T-helper 2 cell treated with Interferon-gamma antibody and Interleukin-4, amounts not matched to agents 5 μg/mL and 100 μg/mL, for 36 hours (primary cell): ENCODE measurements at regions not wholly inside any gene's neighbourhood (a gene's known extent, or its start where the extent isn't known, plus 50 kb on each side); places are given as distances from the start of the nearest gene placed in this dataset.

Experiments used
- DNase-seq: peaks from one replicate; pipeline ENCODE4 v3.0.0; 2021; ENCODE audit warnings: low spot score
- H3K27ac Mint-ChIP-seq: one replicate; pipeline ENCODE4 v1.8.0; 2021; ENCODE audit warnings: mild to moderate bottlenecking, mixed read lengths
- H3K27me3 Mint-ChIP-seq: one replicate; pipeline ENCODE4 v1.8.0; 2021; ENCODE audit warnings: low read depth, mixed read lengths
- H3K36me3 Mint-ChIP-seq: one replicate; pipeline ENCODE4 v1.8.0; 2021; ENCODE audit warnings: low read depth, mixed read lengths
- H3K4me1 Mint-ChIP-seq: one replicate; pipeline ENCODE4 v1.8.0; 2021; ENCODE audit warnings: low read depth, mixed read lengths
- H3K4me3 Mint-ChIP-seq: one replicate; pipeline ENCODE4 v1.8.0; 2022; ENCODE audit warnings: mild to moderate bottlenecking, moderate library complexity, mixed read lengths
- H3K9me3 Mint-ChIP-seq: one replicate; pipeline ENCODE4 v1.8.0; 2021; ENCODE audit warnings: mixed read lengths

DNA sequence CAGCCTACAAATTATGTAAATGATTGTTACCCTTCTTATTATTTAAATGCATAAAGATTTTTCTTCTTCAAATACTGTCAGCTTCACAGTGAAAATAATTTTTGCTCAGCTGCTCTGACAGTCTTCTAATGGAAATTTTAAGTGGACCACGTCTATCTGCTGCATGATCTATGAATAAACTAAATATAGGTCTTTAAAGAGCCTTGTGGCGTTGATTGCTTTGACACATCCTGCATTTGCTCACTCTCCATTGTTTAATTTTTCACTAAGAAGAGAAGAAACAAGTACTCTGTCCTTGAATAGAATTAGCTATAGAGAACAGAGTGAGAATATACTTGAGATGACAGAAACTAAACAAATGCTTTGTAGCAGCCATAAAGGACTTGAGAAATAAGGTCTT is 826.1 kb downstream of the MRPL39 start:
- H3K27ac Mint-ChIP-seq: no peak overlapping the region
- H3K4me3 Mint-ChIP-seq: no peak overlapping the region
- H3K36me3 Mint-ChIP-seq: no peaks in the 10 kb centered on the region
- no peaks in the 10 kb centered on the region for H3K27me3 Mint-ChIP-seq
- H3K4me1 Mint-ChIP-seq: no peaks in the 10 kb centered on the region
- DNase-seq: no peak
- no peaks in the 10 kb centered on the region for H3K9me3 Mint-ChIP-seq

DNA sequence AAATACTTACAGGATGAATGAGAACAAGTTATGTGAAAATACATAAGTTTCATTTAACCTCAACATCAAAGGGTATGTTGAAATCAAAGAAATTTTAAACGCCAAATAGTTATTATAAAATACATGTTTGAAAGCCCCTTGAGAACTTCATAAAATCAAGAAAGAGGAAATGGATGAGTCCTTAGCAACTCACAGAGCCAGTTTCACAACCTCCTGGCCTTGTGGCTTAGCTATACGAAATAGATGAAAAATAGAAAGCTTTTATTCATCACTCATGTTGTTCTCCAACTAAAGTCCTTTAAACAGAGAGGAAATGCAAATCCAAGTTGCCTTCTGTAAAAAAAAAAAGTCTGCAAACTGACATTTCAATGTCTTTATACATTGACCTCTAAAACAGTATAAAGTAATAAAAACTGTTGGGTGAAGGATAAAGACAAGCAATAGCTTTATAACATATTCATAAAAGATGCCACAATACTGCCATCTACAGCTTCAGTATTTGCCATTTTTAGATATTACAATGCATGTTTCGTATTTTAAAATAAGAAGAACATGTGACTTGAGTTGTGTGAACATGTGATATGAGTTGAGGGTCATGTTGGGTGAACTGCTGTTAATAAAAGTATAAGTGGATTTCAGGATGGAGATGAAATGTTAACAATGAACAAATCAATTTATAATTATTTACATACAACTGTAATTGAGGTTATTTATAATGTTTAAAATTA is 847.8 kb downstream of the MRPL39 start:
- Mint-ChIP-seq H3K27me3 (no peaks in the 10 kb centered on the region), H3K9me3 (no peaks in the 10 kb centered on the region), H3K4me1 (no peaks in the 10 kb centered on the region), H3K4me3 (no peak overlapping the region), H3K36me3 (no peaks in the 10 kb centered on the region), H3K27ac (no peak overlapping the region)
- DNase-seq: no peak

DNA sequence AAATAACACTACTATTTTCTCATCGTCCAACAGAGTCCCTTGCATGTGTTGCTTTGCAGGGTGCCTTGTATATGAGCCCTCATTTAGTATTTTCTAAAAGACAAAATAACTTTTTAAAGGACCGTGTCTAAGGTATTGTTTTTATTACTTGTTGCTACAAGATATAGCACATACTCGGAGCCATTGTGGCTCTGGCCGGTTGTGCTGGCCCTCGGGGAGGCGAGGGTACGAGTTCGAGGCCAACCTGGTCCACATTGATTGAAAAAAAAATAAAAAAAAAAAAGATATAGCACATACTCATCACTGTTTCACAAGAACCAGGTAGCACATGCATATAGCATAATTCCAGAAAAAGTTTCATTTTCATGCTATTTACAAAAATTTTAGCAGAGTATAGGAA is 869.2 kb downstream of the MRPL39 start:
- Mint-ChIP-seq H3K4me1 (no peaks in the 10 kb centered on the region), H3K27ac (no peak overlapping the region), H3K36me3 (no peaks in the 10 kb centered on the region), H3K4me3 (no peak overlapping the region), H3K27me3 (no peaks in the 10 kb centered on the region), H3K9me3 (no peaks in the 10 kb centered on the region)
- DNase-seq: no peak

DNA sequence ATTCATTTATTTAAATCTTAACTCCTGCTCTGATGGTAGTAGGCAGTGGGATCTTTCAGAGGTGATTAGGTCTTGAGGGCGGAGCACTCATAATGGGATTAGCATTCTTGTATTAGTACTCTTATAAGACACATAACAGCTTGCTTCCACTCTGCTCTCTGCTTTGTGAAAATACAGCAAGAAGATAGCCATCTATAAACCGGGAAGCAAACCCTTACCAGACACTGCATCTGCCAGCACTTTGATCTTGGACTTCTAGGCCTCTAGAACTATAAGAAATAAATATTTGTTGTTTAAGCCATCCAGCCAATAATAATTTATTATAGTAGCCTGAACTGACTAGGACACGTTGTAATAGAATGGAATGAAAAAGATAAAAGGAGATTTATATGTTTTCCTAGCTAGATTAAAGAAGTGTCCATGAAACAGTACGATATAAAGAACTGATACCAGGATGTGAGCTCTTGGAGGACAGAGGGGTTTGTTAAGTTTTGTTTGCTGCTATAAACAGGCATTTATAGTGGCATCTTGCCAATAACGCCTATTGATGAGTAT is 869.9 kb downstream of the MRPL39 start:
- Mint-ChIP-seq H3K9me3 (no peaks in the 10 kb centered on the region), H3K4me1 (no peaks in the 10 kb centered on the region), H3K36me3 (no peaks in the 10 kb centered on the region), H3K4me3 (no peak overlapping the region), H3K27me3 (no peaks in the 10 kb centered on the region), H3K27ac (no peak overlapping the region)
- DNase-seq: no peak

DNA sequence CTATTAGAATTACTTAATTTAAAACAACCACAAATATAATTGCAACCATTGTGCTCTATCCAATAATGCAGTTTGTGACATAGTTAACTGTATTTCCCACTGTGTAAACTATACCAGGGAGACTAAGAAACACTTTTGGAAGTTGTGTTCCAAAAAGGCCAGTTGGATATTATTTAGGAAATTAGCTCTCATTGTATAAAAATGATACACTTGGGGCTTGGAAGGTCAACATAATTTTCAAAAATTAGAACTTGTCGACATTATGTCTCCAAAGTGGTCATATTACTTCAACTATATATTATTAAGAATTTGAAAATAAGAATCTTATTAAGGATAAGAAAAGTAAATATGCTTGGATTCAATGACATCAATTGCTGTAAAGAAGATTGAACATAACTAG is 876.6 kb downstream of the MRPL39 start:
- DNase-seq: no peak
- Mint-ChIP-seq H3K4me3 (no peak overlapping the region), H3K36me3 (no peaks in the 10 kb centered on the region), H3K9me3 (no peaks in the 10 kb centered on the region), H3K27ac (no peak overlapping the region), H3K27me3 (no peaks in the 10 kb centered on the region), H3K4me1 (no peaks in the 10 kb centered on the region)

DNA sequence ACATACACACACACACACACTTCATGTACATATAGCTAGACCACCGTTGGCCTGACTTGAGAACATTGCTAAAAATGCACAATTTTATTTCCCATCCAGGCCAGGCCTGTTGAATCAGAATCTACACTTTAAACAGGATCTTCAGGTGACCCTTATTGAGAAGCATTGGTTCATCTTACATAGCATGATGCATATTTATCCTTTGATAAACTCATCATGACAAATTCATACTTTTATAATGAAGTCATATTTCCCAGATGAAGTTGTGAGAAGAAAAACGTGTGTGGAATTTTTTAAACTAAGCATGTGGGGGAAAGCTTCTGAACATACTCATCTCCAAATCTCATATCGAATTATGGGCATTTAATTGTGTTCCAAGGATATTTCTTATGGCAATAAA is 877.7 kb downstream of the MRPL39 start:
- H3K4me1 Mint-ChIP-seq: no peaks in the 10 kb centered on the region
- no peak for DNase-seq
- no peak overlapping the region for H3K4me3 Mint-ChIP-seq
- no peaks in the 10 kb centered on the region for H3K27me3 Mint-ChIP-seq
- H3K27ac Mint-ChIP-seq: no peak overlapping the region
- no peaks in the 10 kb centered on the region for H3K9me3 Mint-ChIP-seq
- no peaks in the 10 kb centered on the region for H3K36me3 Mint-ChIP-seq

DNA sequence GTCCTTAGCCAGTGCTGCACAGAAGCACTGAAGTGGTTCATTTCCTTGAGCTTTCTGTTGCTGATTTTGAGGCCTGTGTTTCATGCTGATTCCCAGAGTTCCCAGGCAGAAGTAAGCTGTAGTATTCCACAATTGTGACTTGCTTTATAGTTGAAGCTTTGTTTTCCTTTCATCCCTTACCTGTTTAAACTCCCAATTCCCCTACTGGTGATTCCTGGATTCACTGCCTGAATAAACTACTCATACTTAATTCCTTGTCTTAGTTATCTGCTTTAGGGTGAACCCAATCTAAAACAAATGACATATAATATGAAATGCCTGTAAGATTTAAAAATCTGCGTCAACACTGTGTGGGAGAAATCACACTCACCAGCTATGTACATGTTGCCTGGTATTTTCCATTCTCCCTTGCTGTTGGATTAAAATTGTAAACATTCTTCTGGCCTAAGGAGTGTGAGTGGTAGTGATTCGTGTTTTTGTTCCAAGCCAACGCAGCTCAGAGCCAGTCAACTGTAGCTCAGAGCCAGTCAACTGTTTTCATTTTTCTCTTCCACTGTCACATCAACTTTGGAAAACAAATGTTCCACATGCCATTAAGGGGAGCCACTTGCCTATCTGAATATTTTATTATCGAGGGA is 879.4 kb downstream of the MRPL39 start:
- no peaks in the 10 kb centered on the region for H3K9me3 Mint-ChIP-seq
- no peak overlapping the region for H3K4me3 Mint-ChIP-seq
- H3K27me3 Mint-ChIP-seq: no peaks in the 10 kb centered on the region
- DNase-seq: no peak
- no peak overlapping the region for H3K27ac Mint-ChIP-seq
- no peaks in the 10 kb centered on the region for H3K36me3 Mint-ChIP-seq
- no peaks in the 10 kb centered on the region for H3K4me1 Mint-ChIP-seq

DNA sequence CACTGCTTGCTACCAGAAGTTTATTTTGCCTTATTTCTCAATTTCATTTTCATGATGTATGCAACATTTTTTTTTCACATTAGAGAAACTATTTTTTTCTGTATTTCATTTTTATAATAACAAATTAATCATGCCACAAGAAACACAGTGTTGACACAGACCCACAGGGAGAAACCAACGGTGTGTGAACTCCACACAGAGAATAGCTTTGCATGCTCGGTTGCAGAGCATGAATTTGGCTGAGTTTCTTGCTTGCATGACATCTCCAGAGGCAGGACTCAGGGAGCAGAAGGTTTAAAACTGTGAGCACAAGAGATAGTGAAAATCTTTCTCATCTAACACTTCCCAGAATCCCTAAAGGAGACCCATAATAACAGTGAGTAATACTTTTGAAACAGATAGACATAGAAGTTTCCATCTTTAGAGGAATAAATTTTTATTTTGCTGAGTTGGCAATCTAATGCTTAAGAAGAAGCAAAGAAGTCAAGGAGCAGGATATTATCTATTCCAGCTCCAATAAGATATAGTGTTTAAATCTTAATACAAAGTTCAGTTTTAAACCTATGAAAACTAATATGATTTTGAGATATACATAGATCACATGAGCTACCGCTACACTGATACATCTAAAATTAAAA is 890.9 kb downstream of the MRPL39 start:
- Mint-ChIP-seq H3K27me3 (no peaks in the 10 kb centered on the region), H3K36me3 (no peaks in the 10 kb centered on the region), H3K27ac (no peak overlapping the region), H3K4me1 (no peaks in the 10 kb centered on the region), H3K9me3 (no peaks in the 10 kb centered on the region), H3K4me3 (no peak overlapping the region)
- DNase-seq: no peak

DNA sequence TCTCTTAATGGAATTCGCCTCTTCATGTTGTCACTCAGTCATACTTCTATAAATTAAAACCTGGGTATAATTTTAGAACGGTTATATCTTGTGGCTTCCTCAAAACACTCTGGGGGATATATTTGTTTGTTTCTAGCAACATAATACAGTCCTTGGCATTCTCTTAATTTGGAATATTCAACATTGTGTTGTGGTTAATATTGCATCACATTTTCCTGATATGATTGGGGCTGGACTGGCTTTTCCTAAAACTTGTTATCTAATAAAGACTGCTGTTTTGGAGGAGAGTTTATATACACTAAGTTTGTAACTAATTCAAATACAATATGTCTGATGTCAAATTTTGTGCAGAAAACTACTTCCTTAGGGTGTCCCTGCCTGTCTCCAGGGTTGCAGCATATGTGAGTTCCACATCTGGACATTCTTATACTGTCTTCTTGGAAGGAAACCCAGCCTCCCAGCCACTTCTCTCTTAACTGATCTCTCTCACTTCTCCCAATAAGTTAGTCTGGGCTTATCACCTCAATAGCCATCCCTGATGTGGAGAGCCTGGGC is 892.6 kb downstream of the MRPL39 start:
- Mint-ChIP-seq H3K9me3 (no peaks in the 10 kb centered on the region), H3K36me3 (no peaks in the 10 kb centered on the region), H3K4me3 (no peak overlapping the region), H3K4me1 (no peaks in the 10 kb centered on the region), H3K27ac (no peak overlapping the region), H3K27me3 (no peaks in the 10 kb centered on the region)
- no peak for DNase-seq

DNA sequence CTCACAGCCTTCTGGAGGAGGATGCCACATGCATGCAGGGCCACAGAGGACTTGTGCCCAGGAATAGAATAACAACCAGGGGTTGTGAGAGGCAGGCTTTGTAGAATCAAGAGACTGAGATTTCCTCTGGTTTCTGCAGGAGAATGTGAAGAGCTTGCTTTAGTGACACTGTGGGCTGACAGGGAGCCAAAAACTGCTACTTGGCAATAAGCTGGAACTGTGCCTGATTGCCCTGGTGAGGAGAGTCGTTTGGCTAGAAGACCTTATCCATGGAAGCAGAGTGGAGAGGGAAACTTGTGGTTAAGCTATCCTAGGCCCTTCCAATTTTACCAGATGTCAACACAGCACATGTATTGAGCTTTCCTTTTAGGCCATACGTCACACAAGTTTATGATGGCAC is 902.1 kb downstream of the MRPL39 start:
- Mint-ChIP-seq H3K9me3 (no peaks in the 10 kb centered on the region), H3K4me1 (no peaks in the 10 kb centered on the region), H3K36me3 (no peaks in the 10 kb centered on the region), H3K27ac (no peak overlapping the region), H3K4me3 (no peak overlapping the region), H3K27me3 (no peaks in the 10 kb centered on the region)
- DNase-seq: no peak

DNA sequence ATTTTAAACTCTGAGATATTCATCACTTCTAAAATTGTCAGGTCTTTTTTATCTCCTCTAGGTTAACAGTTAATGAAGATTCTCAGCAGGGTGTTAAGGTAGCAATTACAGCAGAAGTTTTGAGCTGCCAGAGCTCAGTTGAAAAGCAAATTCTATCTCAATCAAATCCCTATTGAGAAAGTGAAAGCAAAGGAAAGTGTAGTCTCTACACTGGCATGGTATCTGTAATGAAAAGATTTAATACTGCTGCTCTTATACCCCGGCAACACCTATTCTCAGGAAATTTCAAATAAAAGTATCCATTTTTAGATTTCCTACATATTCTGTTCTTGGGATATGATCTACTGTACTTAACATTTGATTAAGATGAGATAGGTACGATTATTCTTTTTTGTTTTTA is 913.5 kb downstream of the MRPL39 start:
- Mint-ChIP-seq H3K36me3 (no peaks in the 10 kb centered on the region), H3K4me1 (no peaks in the 10 kb centered on the region), H3K4me3 (no peak overlapping the region), H3K9me3 (peaks cover 9% of the 10 kb centered on the region), H3K27me3 (no peaks in the 10 kb centered on the region), H3K27ac (no peak overlapping the region)
- no peak for DNase-seq

DNA sequence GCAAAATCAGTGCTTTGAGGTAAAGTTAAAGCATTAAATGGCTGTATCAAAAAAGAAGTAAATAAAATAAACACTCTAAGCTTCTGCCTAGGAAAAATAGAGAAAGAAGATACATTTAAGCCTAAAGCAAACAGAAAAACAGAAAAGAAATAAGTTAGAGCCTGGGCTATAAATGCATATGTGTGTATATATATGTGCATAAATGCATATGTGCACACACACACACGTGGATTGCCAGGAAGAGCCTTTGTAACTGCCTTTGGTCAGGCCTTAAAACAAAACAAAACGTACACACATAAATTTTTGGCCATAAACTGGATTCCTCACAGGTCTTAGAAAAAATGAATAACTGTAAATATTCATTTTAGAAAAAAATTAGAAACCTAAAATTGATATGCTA is 925.8 kb downstream of the MRPL39 start:
- Mint-ChIP-seq H3K4me3 (no peak overlapping the region), H3K36me3 (no peaks in the 10 kb centered on the region), H3K27me3 (no peaks in the 10 kb centered on the region), H3K27ac (no peak overlapping the region), H3K9me3 (no peaks in the 10 kb centered on the region), H3K4me1 (no peaks in the 10 kb centered on the region)
- no peak for DNase-seq

DNA sequence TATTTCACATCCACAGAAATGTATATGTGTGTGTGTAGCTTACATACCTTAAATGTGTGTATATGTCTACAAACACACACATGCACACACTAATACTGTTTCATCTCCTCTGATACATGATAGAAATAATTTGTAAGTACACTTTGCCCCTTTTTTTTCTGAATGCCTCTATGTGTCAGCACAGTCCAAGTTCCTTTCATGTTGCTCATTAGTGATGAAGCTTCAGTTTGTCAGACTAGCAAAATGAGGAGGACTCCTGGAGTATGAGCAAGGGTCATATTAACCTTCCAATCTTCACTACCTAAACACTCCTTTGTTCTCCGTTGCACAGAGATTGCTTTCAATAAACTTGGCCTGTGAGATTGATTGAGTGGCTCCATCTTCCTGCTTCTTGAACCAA is 935.4 kb downstream of the MRPL39 start:
- H3K4me3 Mint-ChIP-seq: no peak overlapping the region
- H3K36me3 Mint-ChIP-seq: no peaks in the 10 kb centered on the region
- H3K27me3 Mint-ChIP-seq: no peaks in the 10 kb centered on the region
- no peak overlapping the region for H3K27ac Mint-ChIP-seq
- H3K9me3 Mint-ChIP-seq: peaks cover 3% of the 10 kb centered on the region
- no peaks in the 10 kb centered on the region for H3K4me1 Mint-ChIP-seq
- no peak for DNase-seq

DNA sequence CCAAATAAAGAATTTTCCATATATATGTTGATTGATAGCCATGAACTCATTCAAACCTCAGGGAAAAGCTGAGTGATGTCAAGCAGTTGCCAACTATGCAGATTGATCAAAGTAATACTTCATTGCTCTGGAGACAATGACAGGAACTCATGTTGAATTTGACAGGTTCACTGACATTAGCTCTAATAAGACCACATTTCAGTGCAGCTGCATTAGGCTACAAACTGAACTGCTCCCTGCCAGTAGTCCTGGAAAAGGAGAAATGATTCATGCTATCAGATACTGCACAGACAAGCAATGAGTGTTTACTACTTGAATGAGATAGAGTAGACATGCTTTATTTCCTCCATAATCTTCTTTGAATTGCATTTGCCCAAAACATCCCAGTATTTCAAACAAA is 948.4 kb downstream of the MRPL39 start:
- H3K9me3 Mint-ChIP-seq: no peaks in the 10 kb centered on the region
- no peak for DNase-seq
- no peak overlapping the region for H3K4me3 Mint-ChIP-seq
- no peaks in the 10 kb centered on the region for H3K4me1 Mint-ChIP-seq
- H3K36me3 Mint-ChIP-seq: no peaks in the 10 kb centered on the region
- H3K27ac Mint-ChIP-seq: no peak overlapping the region
- H3K27me3 Mint-ChIP-seq: no peaks in the 10 kb centered on the region
